Cardiac muscle cell (in vitro differentiated cells and primary cell): ENCODE measurements at regions not wholly inside any gene's neighbourhood (a gene's known extent, or its start where the extent isn't known, plus 50 kb on each side); places are given as distances from the start of the nearest gene placed in this dataset.

Experiments
- DNase-seq, 2 donors: peaks; one replicate each; pipeline versions ENCODE4 v3.0.0 to v3.0.0-alpha.2; 2010 to 2017; ENCODE audit warnings: low read depth in 1 of 2, low spot score in 1 of 2
- H3K27ac ChIP-seq: fragments of 200-600 bp; sonication (generic); 2 replicates; pipeline ENCODE4 v1.5.1; 2016
- H3K27me3 ChIP-seq: fragments of 200-600 bp; sonication (generic); 2 replicates; pipeline ENCODE4 v1.6.0; 2016; ENCODE audit warnings: control low read depth
- H3K36me3 ChIP-seq: fragments of 200-600 bp; sonication (generic); 2 replicates; pipeline ENCODE4 v1.5.1; 2016; ENCODE audit warnings: control low read depth
- H3K4me1 ChIP-seq: fragments of 200-600 bp; sonication (generic); 2 replicates; pipeline ENCODE4 v1.8.1; 2017; ENCODE audit warnings: low read depth, mild to moderate bottlenecking, mixed run types
- H3K4me3 ChIP-seq: fragments of 200-600 bp; sonication (generic); 2 replicates; pipeline ENCODE4 v1.5.1; 2016; ENCODE audit warnings: mild to moderate bottlenecking
- H3K9me3 ChIP-seq: fragments of 200-600 bp; sonication (generic); 2 replicates; pipeline ENCODE4 v1.5.1; 2017; ENCODE audit warnings: low read depth, mild to moderate bottlenecking, control low read depth
- CTCF ChIP-seq: IDR thresholded peaks from 2 replicates; pipeline ENCODE4 v1.5.1; 2012; ENCODE audit warnings: low read depth, mild to moderate bottlenecking, low read length

- TF ChIP-seq CTCF, result no peak
- Histone ChIP-seq H3K4me1 (no peaks in the 10 kb centered on the region), H3K27ac (no peak overlapping the region), H3K27me3 (no peaks in the 10 kb centered on the region), H3K36me3 (no peaks in the 10 kb centered on the region), H3K9me3 (no peaks in the 10 kb centered on the region), H3K4me3 (no peak overlapping the region)
- no peak for DNase-seq
Observed at GRCh38 chr20:59468831-59469230, 135.5 kb upstream of the PHACTR3 start.

GRCh38 chr20:59469267-59470252, 134.8 kb upstream of the PHACTR3 start:
- Histone ChIP-seq H3K27ac (no peak overlapping the region), H3K4me1 (no peaks in the 10 kb centered on the region), H3K36me3 (no peaks in the 10 kb centered on the region), H3K9me3 (no peaks in the 10 kb centered on the region), H3K4me3 (no peak overlapping the region), H3K27me3 (no peaks in the 10 kb centered on the region)
- no peak for TF ChIP-seq CTCF
- DNase-seq, result no peak

GRCh38 chr20:59470521-59470920, 133.8 kb upstream of the PHACTR3 start:
- H3K9me3 ChIP-seq, result no peaks in the 10 kb centered on the region
- H3K27me3 ChIP-seq, result no peaks in the 10 kb centered on the region
- H3K27ac ChIP-seq, result no peak overlapping the region
- no peaks in the 10 kb centered on the region for H3K36me3 ChIP-seq
- H3K4me1 ChIP-seq, result no peaks in the 10 kb centered on the region
- no peak overlapping the region for H3K4me3 ChIP-seq
- no peak for TF ChIP-seq CTCF
- DNase-seq, result no peak

- Histone ChIP-seq H3K36me3 (no peaks in the 10 kb centered on the region), H3K4me3 (no peak overlapping the region), H3K9me3 (no peaks in the 10 kb centered on the region), H3K4me1 (no peaks in the 10 kb centered on the region), H3K27ac (no peak overlapping the region), H3K27me3 (no peaks in the 10 kb centered on the region)
- no peak for TF ChIP-seq CTCF
- no peak for DNase-seq
Observed at GRCh38 chr20:59471653-59472421, 132.5 kb upstream of the PHACTR3 start.

- DNase-seq, result no peak
- no peak overlapping the region for H3K4me3 ChIP-seq
- H3K36me3 ChIP-seq, result no peaks in the 10 kb centered on the region
- no peaks in the 10 kb centered on the region for H3K4me1 ChIP-seq
- no peaks in the 10 kb centered on the region for H3K9me3 ChIP-seq
- H3K27ac ChIP-seq, result no peak overlapping the region
- H3K27me3 ChIP-seq, result no peaks in the 10 kb centered on the region
- TF ChIP-seq CTCF, result no peak
Observed at GRCh38 chr20:59473742-59474141, 130.6 kb upstream of the PHACTR3 start.
